Neuronal stem cell (in vitro differentiated cells): ENCODE measurements at regions not wholly inside any gene's neighbourhood (a gene's known extent, or its start where the extent isn't known, plus 50 kb on each side); places are given as distances from the start of the nearest gene placed in this dataset.

ENCODE experiments used
- DNase-seq: peaks from one replicate; pipeline ENCODE4 v3.0.0-alpha.2; 2013; ENCODE audit warnings: low spot score
- H2AFZ ChIP-seq: one replicate; pipeline ENCODE4 v1.6.1; 2013; ENCODE audit warnings: mild to moderate bottlenecking, low read length, inconsistent platforms
- H2AK5ac ChIP-seq: 2 replicates; pipeline ENCODE4 v1.6.1; 2013; ENCODE audit warnings: low read depth, mild to moderate bottlenecking, inconsistent platforms, low read length, moderate library complexity, mixed read lengths
- H2BK120ac ChIP-seq: 2 replicates; pipeline ENCODE4 v1.6.1; 2013; ENCODE audit warnings: low read depth, mild to moderate bottlenecking, inconsistent platforms, low read length, moderate library complexity, mixed read lengths
- H2BK12ac ChIP-seq: one replicate; pipeline ENCODE4 v1.6.1; 2013; ENCODE audit warnings: low read length, inconsistent platforms
- H2BK15ac ChIP-seq: 2 replicates; pipeline ENCODE4 v1.6.1; 2013; ENCODE audit warnings: mild to moderate bottlenecking, low read length, inconsistent platforms, mixed read lengths
- H2BK5ac ChIP-seq: one replicate; pipeline ENCODE4 v1.6.1; 2013; ENCODE audit warnings: inconsistent platforms, mild to moderate bottlenecking, low read length, moderate library complexity
- H3K14ac ChIP-seq: one replicate; pipeline ENCODE4 v1.6.1; 2013; ENCODE audit warnings: low read length, inconsistent platforms
- H3K18ac ChIP-seq: 2 replicates; pipeline ENCODE4 v1.6.1; 2013; ENCODE audit warnings: low read length, inconsistent platforms
- H3K23ac ChIP-seq: 2 replicates; pipeline ENCODE4 v1.6.1; 2013; ENCODE audit warnings: low read depth, mild to moderate bottlenecking, mixed read lengths, low read length, inconsistent platforms; ENCODE audit not compliant: poor library complexity
- H3K27ac ChIP-seq: replicated peaks from 3 replicates; pipeline ENCODE4 v1.5.1; 2013; ENCODE audit warnings: low read length, inconsistent platforms
- H3K27me3 ChIP-seq, 3 experiments: 2 replicates each; pipeline ENCODE4 v1.6.1; 2013; ENCODE audit warnings: low read length in 3 of 3, mild to moderate bottlenecking in 2 of 3, inconsistent platforms in 1 of 3, low read depth in 1 of 3, mixed read lengths in 1 of 3, moderate library complexity in 1 of 3; ENCODE audit not compliant: control insufficient read depth in 3 of 3, insufficient read depth in 3 of 3
- H3K36me3 ChIP-seq, 2 donors: replicated peaks in 1 of 2; 2 replicates each; pipeline ENCODE4 v1.6.1; 2013; ENCODE audit warnings: low read length in 2 of 2; ENCODE audit not compliant: control insufficient read depth in 2 of 2, insufficient read depth in 2 of 2
- H3K4ac ChIP-seq: 2 replicates; pipeline ENCODE4 v1.6.1; 2013; ENCODE audit warnings: inconsistent platforms, mild to moderate bottlenecking, low read length, moderate library complexity
- H3K4me1 ChIP-seq, 2 donors: 1 replicate in 1 of 2; 2 replicates in 1 of 2; pipeline ENCODE4 v1.6.1; 2013; ENCODE audit warnings: low read length in 2 of 2, low read depth in 1 of 2; ENCODE audit not compliant: control insufficient read depth in 2 of 2, insufficient read depth in 1 of 2
- H3K4me2 ChIP-seq: one replicate; pipeline ENCODE4 v1.6.1; 2013; ENCODE audit warnings: mild to moderate bottlenecking, low read length, inconsistent platforms; ENCODE audit not compliant: insufficient read depth, poor library complexity, severe bottlenecking
- H3K4me3 ChIP-seq, 2 donors: 2 replicates each; pipeline ENCODE4 v1.5.1; 2013; ENCODE audit warnings: low read length in 2 of 2, mild to moderate bottlenecking in 2 of 2, inconsistent platforms in 1 of 2, moderate library complexity in 1 of 2
- H3K79me1 ChIP-seq: one replicate; pipeline ENCODE4 v1.6.1; 2013; ENCODE audit warnings: low read depth, mild to moderate bottlenecking, inconsistent platforms, low read length, moderate library complexity
- H3K9ac ChIP-seq: one replicate; pipeline ENCODE4 v1.6.1; 2013; ENCODE audit warnings: mild to moderate bottlenecking, low read depth, low read length, inconsistent platforms; ENCODE audit not compliant: poor library complexity
- H3K9me3 ChIP-seq, 2 donors: replicated peaks in 1 of 2; 2 replicates each; pipeline versions ENCODE3 to v1.6.1; 2013; ENCODE audit warnings: low read length in 2 of 2, mild to moderate bottlenecking in 2 of 2, inconsistent platforms in 1 of 2, low read depth in 1 of 2, mixed read lengths in 1 of 2, moderate library complexity in 1 of 2; ENCODE audit not compliant: control insufficient read depth in 2 of 2, insufficient read depth in 1 of 2
- H4K8ac ChIP-seq: one replicate; pipeline ENCODE4 v1.6.1; 2013; ENCODE audit warnings: low read depth, mild to moderate bottlenecking, inconsistent platforms, low read length, moderate library complexity
- H4K91ac ChIP-seq: one replicate; pipeline ENCODE4 v1.6.1; 2013; ENCODE audit warnings: low read length, low read depth, mild to moderate bottlenecking, inconsistent platforms; ENCODE audit not compliant: poor library complexity
- WGBS, 2 donors: extraction: QIAGEN DNeasy Blood & Tissue Kit; methylation state at CpG; one replicate each; pipeline ENCODE4 v1.1.7; 2013; ENCODE audit warnings: missing lambda C conversion rate in 2 of 2, mixed read lengths in 1 of 2; ENCODE audit not compliant: insufficient read length in 2 of 2, insufficient replicate concordance in 1 of 2; ENCODE audit errors: extremely low coverage in 2 of 2; 5-methylcytosine and 5-hydroxymethylcytosine counted together

DNA sequence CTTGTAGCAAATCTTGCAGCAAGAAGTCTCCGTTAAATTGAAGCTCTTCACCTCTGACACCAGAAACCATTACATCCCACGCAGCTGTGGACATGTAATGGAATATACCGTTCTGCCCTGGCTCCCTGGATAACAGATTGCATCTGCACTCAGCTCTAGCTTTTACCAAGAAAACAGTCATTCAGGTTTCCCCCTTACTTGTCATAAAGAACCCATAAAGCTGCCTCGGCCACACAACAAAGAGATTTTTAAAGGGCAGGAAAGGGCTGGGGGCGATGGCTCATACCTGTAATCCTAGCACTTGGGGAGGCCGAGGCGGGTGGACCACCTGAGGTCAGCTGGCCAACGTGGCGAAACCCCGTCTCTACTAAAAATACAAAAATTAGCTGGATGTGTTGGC lies 127.6 kb upstream of the RFC3 start:
- Histone ChIP-seq H3K9me3 (no peaks in the 10 kb centered on the region), H3K14ac (no peak overlapping the region), H4K8ac (no peak overlapping the region), H2AFZ (no peak overlapping the region), H3K18ac (no peak overlapping the region), H2BK12ac (no peak overlapping the region), H2BK15ac (no peak overlapping the region), H3K27me3 (no peaks in the 10 kb centered on the region), H2BK5ac (no peak overlapping the region), H3K9ac (no peak overlapping the region), H3K27ac (no peak overlapping the region), H3K23ac (no peak overlapping the region), H2BK120ac (no peak overlapping the region), H3K4me1 (no peaks in the 10 kb centered on the region), H3K4me3 (no peak overlapping the region), H4K91ac (no peak overlapping the region), H3K4ac (no peak overlapping the region), H3K79me1 (no peaks in the 10 kb centered on the region), H3K4me2 (no peak overlapping the region), H2AK5ac (no peak overlapping the region), H3K36me3 (no peaks in the 10 kb centered on the region)
- no peak for DNase-seq
- WGBS, 2 donors = no CpG with 5 or more reads among the region's 10 CpGs

GRCh38 chr13:33691980-33692379 lies 126.0 kb upstream of the RFC3 start:
- H3K9ac ChIP-seq = no peak overlapping the region
- no peak overlapping the region for H2AK5ac ChIP-seq
- H3K4me3 ChIP-seq = no peak overlapping the region
- H4K91ac ChIP-seq = no peak overlapping the region
- no peaks in the 10 kb centered on the region for H3K36me3 ChIP-seq
- no peak overlapping the region for H2BK12ac ChIP-seq
- no peak overlapping the region for H3K27ac ChIP-seq
- H2BK5ac ChIP-seq = no peak overlapping the region
- WGBS, 2 donors = no CpG with 5 or more reads among the region's 11 CpGs
- no peak overlapping the region for H3K14ac ChIP-seq
- DNase-seq = no peak
- no peak overlapping the region for H4K8ac ChIP-seq
- H3K4me1 ChIP-seq = no peaks in the 10 kb centered on the region
- H2AFZ ChIP-seq = no peak overlapping the region
- H3K18ac ChIP-seq = no peak overlapping the region
- H3K9me3 ChIP-seq = no peaks in the 10 kb centered on the region
- H2BK15ac ChIP-seq = no peak overlapping the region
- H3K23ac ChIP-seq = no peak overlapping the region
- H3K79me1 ChIP-seq = no peaks in the 10 kb centered on the region
- no peak overlapping the region for H3K4me2 ChIP-seq
- H2BK120ac ChIP-seq = no peak overlapping the region
- H3K27me3 ChIP-seq = no peaks in the 10 kb centered on the region
- H3K4ac ChIP-seq = no peak overlapping the region

GRCh38 chr13:33692531-33692930 lies 125.4 kb upstream of the RFC3 start:
- no peak overlapping the region for H4K91ac ChIP-seq
- H2AFZ ChIP-seq = no peak overlapping the region
- WGBS, 2 donors = no CpG with 5 or more reads among the region's 2 CpGs
- no peak overlapping the region for H2BK120ac ChIP-seq
- H2AK5ac ChIP-seq = no peak overlapping the region
- H3K27ac ChIP-seq = no peak overlapping the region
- no peak overlapping the region for H3K18ac ChIP-seq
- H3K4me2 ChIP-seq = no peak overlapping the region
- H2BK5ac ChIP-seq = no peak overlapping the region
- no peak overlapping the region for H3K14ac ChIP-seq
- H4K8ac ChIP-seq = no peak overlapping the region
- no peak overlapping the region for H3K4me3 ChIP-seq
- no peak overlapping the region for H2BK12ac ChIP-seq
- H3K9ac ChIP-seq = no peak overlapping the region
- H3K4me1 ChIP-seq = no peaks in the 10 kb centered on the region
- DNase-seq = no peak
- no peaks in the 10 kb centered on the region for H3K27me3 ChIP-seq
- no peaks in the 10 kb centered on the region for H3K36me3 ChIP-seq
- no peak overlapping the region for H2BK15ac ChIP-seq
- no peaks in the 10 kb centered on the region for H3K9me3 ChIP-seq
- no peak overlapping the region for H3K23ac ChIP-seq
- no peak overlapping the region for H3K4ac ChIP-seq
- no peaks in the 10 kb centered on the region for H3K79me1 ChIP-seq

DNA sequence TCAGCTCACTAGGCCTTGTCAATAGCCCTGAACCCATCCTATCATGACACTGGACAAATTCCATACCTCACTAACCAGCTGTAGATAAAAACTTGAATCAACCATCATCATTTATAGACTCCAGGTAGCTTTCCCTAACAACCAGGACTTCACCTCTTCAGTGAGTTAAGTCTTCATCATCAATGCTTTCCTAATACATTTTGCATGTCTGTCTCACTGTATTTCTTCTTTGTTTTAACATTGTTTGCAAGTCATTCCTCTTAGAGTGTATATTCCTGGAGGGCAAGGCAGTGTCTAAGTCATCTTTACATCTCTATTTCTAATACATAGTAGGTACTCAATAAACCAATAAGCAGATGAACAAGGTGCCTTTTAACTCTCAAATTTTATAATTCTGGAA lies 123.4 kb upstream of the RFC3 start:
- Histone ChIP-seq H3K36me3 (no peaks in the 10 kb centered on the region), H3K9ac (no peak overlapping the region), H3K14ac (no peak overlapping the region), H3K79me1 (no peaks in the 10 kb centered on the region), H3K4me2 (no peak overlapping the region), H3K4me1 (no peaks in the 10 kb centered on the region), H2AK5ac (no peak overlapping the region), H3K18ac (no peak overlapping the region), H3K23ac (no peak overlapping the region), H3K27me3 (no peaks in the 10 kb centered on the region), H3K9me3 (no peaks in the 10 kb centered on the region), H2BK15ac (no peak overlapping the region), H4K8ac (no peak overlapping the region), H2AFZ (no peak overlapping the region), H3K4ac (no peak overlapping the region), H2BK120ac (no peak overlapping the region), H3K4me3 (no peak overlapping the region), H2BK12ac (no peak overlapping the region), H2BK5ac (no peak overlapping the region), H3K27ac (no peak overlapping the region), H4K91ac (no peak overlapping the region)
- DNase-seq = no peak
